Activated T-cell treated with anti-CD3 and anti-CD28 coated beads, Interleukin-2, amount 50 U/mL, for 4 hours (primary cell): ENCODE measurements at regions not wholly inside any gene's neighbourhood (a gene's known extent, or its start where the extent isn't known, plus 50 kb on each side); places are given as distances from the start of the nearest gene placed in this dataset.
A peak's percentile ranks its signal among the peaks of the same experiment; 100 is the strongest.
"Not testable (repeated sequence)": the region's sequence is repeated elsewhere in the genome, so short reads cannot be mapped to it uniquely, and the experiment has no call there.

ENCODE experiments used
- ATAC-seq, 2 donors: fragments of 200-7000 bp; cut with Tn5 transposase; one replicate each; pipeline ENCODE4 v1.10.0; 2021
- DNase-seq: peaks from one replicate; pipeline ENCODE4 v3.0.0-alpha.2; 2020
- H3K27me3 Mint-ChIP-seq: one replicate; pipeline ENCODE4 v1.8.0; 2021; ENCODE audit warnings: low read depth, mixed read lengths
- H3K36me3 Mint-ChIP-seq: one replicate; pipeline ENCODE4 v1.8.0; 2022; ENCODE audit warnings: mixed read lengths; ENCODE audit not compliant: insufficient read depth
- H3K4me1 Mint-ChIP-seq: one replicate; pipeline ENCODE4 v1.8.0; 2021; ENCODE audit warnings: low read depth, mixed read lengths
- H3K4me3 Mint-ChIP-seq: one replicate; pipeline ENCODE4 v1.8.0; 2021; ENCODE audit warnings: mild to moderate bottlenecking, moderate library complexity, mixed read lengths
- H3K9me3 Mint-ChIP-seq: one replicate; pipeline ENCODE4 v1.8.0; 2021; ENCODE audit warnings: mixed read lengths

DNA sequence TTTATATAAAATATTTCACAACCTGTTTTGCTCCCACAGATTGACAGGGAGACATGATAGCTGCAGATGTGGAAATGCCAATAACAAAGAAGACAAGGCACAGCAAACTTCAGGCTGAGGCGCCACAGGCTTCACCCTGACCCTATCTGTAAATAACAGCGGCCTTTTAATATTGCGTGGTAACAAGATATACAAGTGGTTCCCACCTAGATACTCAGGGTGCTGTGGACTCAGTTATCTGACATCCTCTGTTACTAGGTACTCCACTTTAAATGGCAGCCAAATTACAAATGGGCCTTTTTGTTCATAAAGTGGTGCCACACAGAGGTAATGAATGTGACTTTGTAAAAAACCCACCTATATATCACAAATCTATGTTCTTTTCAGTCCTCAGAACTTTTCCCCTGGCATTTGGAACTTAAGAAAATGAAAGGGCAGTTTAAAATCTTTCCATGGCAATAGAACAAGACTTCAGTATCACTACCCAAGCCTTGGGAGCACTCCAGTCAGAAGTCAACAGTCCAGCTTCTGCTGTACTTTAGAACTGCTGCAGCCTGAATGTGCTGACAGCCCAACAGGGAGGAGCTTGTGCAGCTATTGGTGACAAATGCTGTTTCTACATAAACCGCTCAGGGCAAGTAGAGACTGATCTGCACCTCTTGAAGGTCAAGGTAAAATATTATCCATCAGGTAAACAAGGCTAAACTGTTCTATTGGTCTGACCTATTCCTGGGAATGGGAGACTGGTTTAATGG is 86.2 kb upstream of the DCD start:
- DNase-seq (no peak), ATAC-seq (no peak)
- Mint-ChIP-seq H3K27me3 (no peaks in the 10 kb centered on the region), H3K36me3 (peaks cover 8% of the 10 kb centered on the region), H3K4me3 (no peak overlapping the region), H3K9me3 (peaks cover 9% of the 10 kb centered on the region), H3K4me1 (peaks cover 36% of the 10 kb centered on the region)

DNA sequence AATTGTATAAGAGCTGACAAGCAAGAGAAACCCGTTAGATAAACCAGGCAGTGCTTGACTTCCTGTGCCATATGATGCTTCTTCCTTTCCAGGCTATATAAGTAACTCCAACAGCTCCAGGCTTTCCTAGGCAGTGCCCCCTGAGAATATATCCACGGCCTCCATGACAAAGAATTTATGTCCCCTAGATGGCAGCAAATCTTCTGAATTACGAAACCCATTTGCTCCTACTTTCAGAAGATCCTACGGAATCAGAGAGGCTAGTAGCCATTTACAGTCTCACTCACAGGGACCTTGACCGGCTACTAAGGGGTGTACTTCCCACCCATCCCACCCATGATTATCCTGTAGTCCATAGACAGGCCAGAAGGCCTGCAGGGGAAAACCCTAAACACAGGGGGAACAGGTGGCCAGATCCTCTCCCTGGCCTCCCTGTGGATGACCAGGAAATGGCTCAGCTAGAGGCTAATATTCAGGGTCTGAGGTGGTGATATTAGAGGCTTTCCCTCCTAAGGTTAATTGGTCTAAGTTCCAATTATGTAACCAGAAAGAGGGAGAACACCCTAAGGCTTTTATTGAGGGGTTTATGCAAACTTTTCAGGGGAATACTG is 77.2 kb upstream of the DCD start:
- ATAC-seq (no peak), DNase-seq (no peak)
- Mint-ChIP-seq H3K4me1 (peaks cover 14% of the 10 kb centered on the region), H3K27me3 (peaks cover 9% of the 10 kb centered on the region), H3K9me3 (no peaks in the 10 kb centered on the region), H3K36me3 (no peaks in the 10 kb centered on the region), H3K4me3 (no peak overlapping the region)

DNA sequence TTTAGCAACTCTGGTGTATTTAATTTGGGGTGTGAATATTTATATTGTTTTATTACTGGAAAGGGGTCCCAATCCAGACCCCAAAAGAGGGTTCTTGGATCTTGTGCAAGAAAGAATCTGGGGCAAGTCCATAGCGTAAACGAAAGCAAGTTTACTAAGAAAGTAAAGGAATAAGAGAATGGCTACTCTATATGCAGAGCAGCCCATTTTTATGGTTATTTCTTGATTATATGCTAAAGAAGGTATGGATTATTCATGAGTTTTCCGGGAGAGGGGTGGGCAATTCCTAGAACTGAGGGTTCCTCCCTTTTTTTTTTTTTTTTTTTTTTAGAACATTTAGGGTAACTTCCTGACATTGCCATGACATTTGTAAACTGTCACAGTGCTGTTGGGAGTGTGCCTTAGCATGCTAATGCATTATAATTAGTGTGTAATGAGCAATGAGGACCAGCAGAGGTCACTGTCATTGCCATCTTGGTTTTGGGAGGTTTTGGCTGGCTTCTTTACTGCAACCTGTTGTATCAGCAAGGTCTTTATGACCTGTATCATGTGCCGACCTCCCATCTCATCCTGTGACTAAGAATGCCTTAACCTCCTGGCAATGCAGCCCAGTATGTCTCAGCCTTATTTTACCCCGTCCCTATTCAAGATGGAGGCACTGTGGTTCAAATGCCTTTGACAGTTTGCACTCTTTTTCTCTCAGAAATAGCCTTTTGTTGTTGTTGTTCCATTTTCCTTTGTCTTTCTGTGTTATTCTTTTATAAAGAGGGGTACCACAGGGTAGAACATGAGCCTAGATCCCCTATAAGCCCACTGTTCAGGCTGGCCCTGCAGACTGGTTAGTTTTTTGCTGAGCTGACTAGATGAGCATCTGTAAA is 75.5 kb upstream of the DCD start:
- Mint-ChIP-seq H3K9me3 (no peaks in the 10 kb centered on the region), H3K27me3 (peaks cover 15% of the 10 kb centered on the region), H3K4me1 (peaks cover 9% of the 10 kb centered on the region), H3K36me3 (no peaks in the 10 kb centered on the region), H3K4me3 (no peak overlapping the region)
- ATAC-seq (peak; percentile 67 to 71), DNase-seq (no peak)

DNA sequence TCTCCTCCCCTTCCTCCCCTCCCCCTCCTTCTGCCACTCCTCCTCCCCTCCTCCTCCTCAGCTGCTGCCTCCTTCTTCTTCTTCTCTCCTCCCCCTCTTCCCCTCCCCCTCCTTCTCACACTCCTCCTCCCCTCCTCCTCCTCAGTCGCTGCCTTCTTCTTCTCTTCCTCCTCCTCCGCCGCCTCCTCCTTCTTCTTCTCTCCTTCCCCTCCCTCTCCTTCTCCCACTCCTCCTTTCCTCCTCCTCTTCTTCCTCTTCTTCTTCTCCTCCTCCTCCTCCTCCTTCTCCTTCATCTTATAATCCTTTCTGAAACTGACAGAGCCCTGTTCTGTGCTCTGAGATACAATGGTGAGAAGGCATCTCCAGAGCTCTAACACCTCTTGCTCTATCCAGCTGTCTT is 73.1 kb upstream of the DCD start:
- no peak overlapping the region for H3K4me3 Mint-ChIP-seq
- H3K4me1 Mint-ChIP-seq: peaks cover 9% of the 10 kb centered on the region
- no peaks in the 10 kb centered on the region for H3K9me3 Mint-ChIP-seq
- ATAC-seq: no peak
- H3K27me3 Mint-ChIP-seq: peaks cover 15% of the 10 kb centered on the region
- no peak for DNase-seq
- no peaks in the 10 kb centered on the region for H3K36me3 Mint-ChIP-seq

DNA sequence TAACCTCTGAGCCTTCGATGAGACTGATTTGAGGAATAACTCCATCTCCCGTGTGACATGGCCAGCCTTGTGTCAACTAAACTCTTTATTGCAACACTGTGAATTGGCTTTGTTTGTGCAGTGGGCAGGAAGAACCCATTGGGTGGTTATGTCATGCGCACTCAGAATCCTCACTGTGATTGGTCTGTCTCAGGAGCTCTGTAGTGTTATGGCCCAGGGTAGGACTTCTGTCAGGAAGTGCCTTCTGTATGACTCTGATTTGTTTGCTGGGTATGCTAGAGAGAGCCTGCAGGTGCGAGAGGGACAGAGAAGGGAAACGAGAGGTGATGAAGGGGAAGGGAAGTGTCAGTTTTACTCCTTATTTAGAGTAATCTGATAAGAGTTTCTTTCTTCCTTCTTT is 71.5 kb upstream of the DCD start:
- Mint-ChIP-seq H3K36me3 (no peaks in the 10 kb centered on the region), H3K4me1 (peaks cover 2% of the 10 kb centered on the region), H3K4me3 (no peak overlapping the region), H3K9me3 (no peaks in the 10 kb centered on the region), H3K27me3 (peaks cover 15% of the 10 kb centered on the region)
- no peak for DNase-seq
- no peak for ATAC-seq

DNA sequence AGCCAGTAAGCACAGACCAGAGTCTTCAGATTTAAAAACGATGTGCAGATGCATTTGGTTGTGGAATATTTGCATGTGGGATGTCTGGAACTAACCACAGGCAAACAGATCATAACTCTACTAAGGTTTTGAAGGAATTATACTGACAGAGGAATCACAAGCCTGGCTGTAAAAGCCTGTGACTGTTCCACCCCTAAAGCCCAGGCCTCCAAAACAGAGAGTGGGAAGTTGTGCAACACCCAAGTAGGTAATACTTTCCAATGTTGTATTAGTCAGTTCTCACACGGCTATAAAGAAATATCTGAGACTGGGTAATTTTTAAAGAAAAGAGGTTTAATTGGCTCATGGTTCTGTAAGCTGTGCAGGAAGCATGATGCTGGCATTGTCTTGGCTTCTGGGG is 68.1 kb upstream of the DCD start:
- ATAC-seq: no peak
- Mint-ChIP-seq H3K4me1 (no peaks in the 10 kb centered on the region), H3K27me3 (peaks cover 21% of the 10 kb centered on the region)

DNA sequence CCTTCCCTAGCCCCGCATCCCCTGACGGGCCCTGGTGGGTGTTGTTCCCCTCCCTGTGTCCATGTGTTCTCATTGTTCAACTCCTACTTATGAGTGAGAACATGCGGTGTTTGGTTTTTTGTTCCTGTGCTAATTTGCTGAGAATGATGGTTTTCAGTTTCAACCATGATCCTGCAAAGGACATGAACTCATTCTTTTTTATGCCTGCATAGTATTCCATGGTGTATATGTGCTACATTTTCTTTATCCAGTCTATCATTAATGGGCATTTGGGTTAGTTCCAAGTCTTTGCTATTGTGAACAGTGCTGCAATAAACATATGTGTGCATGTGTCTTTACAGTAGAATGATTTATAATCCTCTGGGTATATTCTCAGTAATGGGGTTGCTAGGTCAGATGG is 65.7 kb upstream of the DCD start:
- ATAC-seq, H3K4me3 Mint-ChIP-seq, DNase-seq, H3K36me3 Mint-ChIP-seq, H3K4me1 Mint-ChIP-seq, H3K9me3 Mint-ChIP-seq: not testable (repeated sequence)
- H3K27me3 Mint-ChIP-seq: peaks cover 14% of the 10 kb centered on the region

More for the DNA sequence above, 68.1 kb upstream of the DCD start:
- DNase-seq: no peak
- H3K36me3 Mint-ChIP-seq: no peaks in the 10 kb centered on the region
- no peaks in the 10 kb centered on the region for H3K9me3 Mint-ChIP-seq
- H3K4me3 Mint-ChIP-seq: no peak overlapping the region

DNA sequence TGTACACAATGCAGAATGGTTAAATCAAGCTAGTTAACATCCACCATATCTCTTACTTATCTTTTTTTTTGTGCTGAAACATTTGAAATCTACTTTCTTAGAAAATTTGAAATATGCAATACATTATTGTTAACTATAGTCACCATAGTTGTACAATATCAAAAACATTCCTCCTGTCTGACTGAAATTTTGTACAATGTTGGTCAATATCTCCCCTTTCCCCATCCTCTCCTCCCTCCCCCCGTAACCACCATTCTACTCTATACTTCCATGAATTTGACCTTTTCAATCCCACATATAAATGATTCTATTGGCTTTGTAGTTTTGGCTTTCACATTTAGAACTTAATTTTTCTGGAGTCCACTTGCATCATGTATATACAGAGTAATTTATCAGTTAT is 63.5 kb upstream of the DCD start:
- Mint-ChIP-seq H3K27me3 (peaks cover 12% of the 10 kb centered on the region), H3K4me3 (no peak overlapping the region), H3K4me1 (no peaks in the 10 kb centered on the region), H3K36me3 (no peaks in the 10 kb centered on the region), H3K9me3 (no peaks in the 10 kb centered on the region)
- no peak for ATAC-seq
- no peak for DNase-seq

DNA sequence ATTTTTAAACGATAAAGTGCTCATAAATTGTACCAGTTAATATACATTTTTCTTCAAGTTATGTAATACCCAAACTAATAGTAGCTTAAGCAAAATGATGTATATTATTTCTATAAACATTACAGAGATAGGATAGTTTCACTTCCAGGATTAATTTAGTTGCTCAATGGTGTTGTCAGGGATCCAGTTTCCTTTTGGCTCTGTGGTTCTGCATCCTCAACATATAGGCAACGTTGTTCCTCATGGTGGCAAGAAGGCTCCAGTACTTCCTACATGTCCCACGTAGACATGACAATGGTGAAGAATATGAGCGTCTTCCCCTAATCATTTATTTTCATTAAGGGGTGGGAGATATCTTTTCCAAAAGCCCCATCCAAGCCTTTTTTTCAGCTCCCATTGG is 60.7 kb upstream of the DCD start:
- Mint-ChIP-seq H3K4me3 (no peak overlapping the region), H3K9me3 (no peaks in the 10 kb centered on the region), H3K36me3 (no peaks in the 10 kb centered on the region), H3K27me3 (peaks cover 8% of the 10 kb centered on the region), H3K4me1 (no peaks in the 10 kb centered on the region)
- ATAC-seq: no peak
- no peak for DNase-seq

DNA sequence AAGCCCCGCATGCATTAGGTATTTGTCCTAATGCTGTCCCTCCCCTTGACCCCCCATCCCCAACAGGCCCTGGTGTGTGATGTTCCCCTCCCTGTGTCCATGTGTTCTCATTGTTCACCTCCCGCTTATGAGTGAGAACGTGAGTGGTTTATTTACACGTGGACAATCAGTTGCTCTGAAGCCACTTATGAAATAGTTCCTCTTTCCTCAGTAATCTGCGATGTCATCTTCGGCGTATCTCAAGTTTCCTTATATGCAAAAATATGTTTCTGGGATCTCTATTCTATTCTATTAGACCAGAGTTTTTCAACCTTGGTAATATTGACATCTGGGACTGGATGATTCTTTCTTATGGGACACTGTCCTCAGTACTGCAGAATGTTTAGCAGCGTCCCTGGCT is 56.0 kb upstream of the DCD start:
- H3K9me3 Mint-ChIP-seq: no peaks in the 10 kb centered on the region
- no peak for DNase-seq
- H3K4me3 Mint-ChIP-seq: no peak overlapping the region
- no peaks in the 10 kb centered on the region for H3K4me1 Mint-ChIP-seq
- ATAC-seq: no peak
- H3K27me3 Mint-ChIP-seq: peaks cover 2% of the 10 kb centered on the region
- no peaks in the 10 kb centered on the region for H3K36me3 Mint-ChIP-seq

DNA sequence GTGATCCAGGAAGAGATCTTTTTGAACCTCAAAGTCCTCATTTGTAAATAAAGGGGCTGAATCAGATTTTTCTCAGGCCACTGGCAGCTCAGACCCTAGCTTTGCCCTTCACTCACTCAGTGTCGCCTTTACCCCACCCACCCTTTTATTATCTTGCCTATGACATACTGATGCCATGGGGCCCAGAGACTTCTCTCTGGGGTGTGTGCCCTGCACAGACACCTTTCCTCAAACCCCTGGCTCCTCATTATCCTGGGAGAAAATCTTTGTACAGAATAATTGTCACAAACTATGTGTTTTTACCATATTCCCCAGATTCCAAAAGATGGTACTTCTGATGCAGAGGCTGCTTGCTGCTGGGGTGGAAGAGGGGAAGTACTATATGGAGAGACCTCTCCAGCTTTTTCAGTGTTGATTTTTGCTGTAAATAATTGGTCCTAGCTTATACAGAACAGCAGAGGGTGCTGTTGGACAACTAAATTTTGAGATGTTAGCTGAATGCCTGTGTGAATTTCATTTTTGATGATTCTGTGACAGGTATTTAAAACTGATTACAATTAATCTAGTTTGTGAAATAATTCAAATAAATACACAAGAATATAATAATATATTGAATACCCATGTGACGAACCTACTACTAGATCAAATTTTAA is 53.9 kb upstream of the DCD start:
- no peak overlapping the region for H3K4me3 Mint-ChIP-seq
- ATAC-seq (no peak), DNase-seq (no peak)
- H3K4me1 Mint-ChIP-seq: no peaks in the 10 kb centered on the region
- no peaks in the 10 kb centered on the region for H3K36me3 Mint-ChIP-seq
- peaks cover 8% of the 10 kb centered on the region for H3K27me3 Mint-ChIP-seq
- no peaks in the 10 kb centered on the region for H3K9me3 Mint-ChIP-seq

DNA sequence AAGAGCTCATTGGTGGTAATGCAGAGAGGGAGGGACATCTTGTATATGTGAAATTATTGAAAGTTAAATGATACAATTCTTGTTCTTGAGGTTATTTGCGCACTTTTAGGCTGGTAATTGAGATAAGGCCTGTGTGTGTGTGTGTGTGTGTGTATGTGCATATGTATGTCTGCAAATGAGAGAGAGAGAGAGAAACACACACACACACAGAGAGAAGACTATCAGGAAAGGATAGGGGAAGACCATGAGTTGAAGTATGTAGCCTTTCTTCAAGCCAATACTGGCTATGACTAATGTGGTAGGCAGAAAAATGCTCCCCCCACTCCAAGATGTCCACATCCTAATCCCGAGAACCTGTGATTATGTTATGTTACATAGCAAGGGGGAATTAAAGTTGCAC is 52.7 kb upstream of the DCD start:
- no peaks in the 10 kb centered on the region for H3K9me3 Mint-ChIP-seq

DNA sequence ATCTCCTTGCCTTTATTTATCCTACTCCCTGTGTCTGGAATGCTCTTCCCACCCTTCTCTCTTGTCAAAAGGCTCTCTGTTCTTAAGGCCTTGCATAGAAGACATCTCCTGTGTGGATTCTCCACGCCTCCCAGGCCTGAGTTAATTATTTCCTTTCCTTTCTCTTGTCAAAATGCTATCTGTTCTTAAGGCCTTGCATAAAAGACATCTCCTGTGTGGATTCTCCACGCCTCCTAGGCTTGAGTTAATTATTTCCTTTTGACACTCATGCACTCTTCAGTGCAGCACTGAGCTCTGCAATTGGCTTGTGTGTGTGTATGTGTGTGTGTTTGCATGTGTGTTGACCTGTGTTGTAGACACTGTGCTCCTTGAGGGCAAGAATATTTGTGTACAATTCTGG is 52.1 kb upstream of the DCD start:
- Mint-ChIP-seq H3K4me3 (no peak overlapping the region), H3K4me1 (no peaks in the 10 kb centered on the region), H3K9me3 (no peaks in the 10 kb centered on the region), H3K36me3 (no peaks in the 10 kb centered on the region), H3K27me3 (peaks cover 9% of the 10 kb centered on the region)
- DNase-seq (no peak), ATAC-seq (no peak)

More for the DNA sequence above, 52.7 kb upstream of the DCD start:
- ATAC-seq: no peak
- H3K36me3 Mint-ChIP-seq: no peaks in the 10 kb centered on the region
- no peak for DNase-seq
- no peaks in the 10 kb centered on the region for H3K4me1 Mint-ChIP-seq
- H3K27me3 Mint-ChIP-seq: peaks cover 6% of the 10 kb centered on the region
- no peak overlapping the region for H3K4me3 Mint-ChIP-seq
